HUDEP-2 (cell line): ENCODE measurements at regions not wholly inside any gene's neighbourhood (a gene's known extent, or its start where the extent isn't known, plus 50 kb on each side); places are given as distances from the start of the nearest gene placed in this dataset.

Experiments used
- DNase-seq, 76 experiments: peaks; one replicate each; lab custom pipeline; 2025; ENCODE audit not compliant: unreplicated experiment in 76 of 76; lab: John Stamatoyannopoulos, UW

GRCh38 chr11:111044751-111045406 is 200.6 kb upstream of the POU2AF2 start:
- DNase-seq, result no peak

DNA sequence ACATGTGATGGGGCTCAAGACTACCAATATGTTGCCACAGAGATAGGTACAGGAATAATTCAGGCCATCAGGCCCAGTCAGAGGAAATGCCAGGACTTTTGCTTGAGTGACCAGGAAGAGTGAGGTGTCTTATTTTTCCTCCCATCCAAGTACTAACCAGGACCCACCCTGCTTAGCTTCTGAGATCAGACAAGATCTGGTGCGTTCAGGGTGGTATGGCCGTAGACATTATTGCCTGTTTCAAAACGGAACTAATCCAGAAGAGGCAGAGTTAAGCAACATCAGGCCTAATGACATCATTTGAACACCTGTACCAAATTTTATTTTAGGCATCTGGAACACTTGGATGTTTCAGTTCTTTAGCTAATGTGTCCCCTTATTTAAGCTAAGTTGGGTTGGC is 205.5 kb upstream of the POU2AF2 start:
- DNase-seq, result no peak

DNA sequence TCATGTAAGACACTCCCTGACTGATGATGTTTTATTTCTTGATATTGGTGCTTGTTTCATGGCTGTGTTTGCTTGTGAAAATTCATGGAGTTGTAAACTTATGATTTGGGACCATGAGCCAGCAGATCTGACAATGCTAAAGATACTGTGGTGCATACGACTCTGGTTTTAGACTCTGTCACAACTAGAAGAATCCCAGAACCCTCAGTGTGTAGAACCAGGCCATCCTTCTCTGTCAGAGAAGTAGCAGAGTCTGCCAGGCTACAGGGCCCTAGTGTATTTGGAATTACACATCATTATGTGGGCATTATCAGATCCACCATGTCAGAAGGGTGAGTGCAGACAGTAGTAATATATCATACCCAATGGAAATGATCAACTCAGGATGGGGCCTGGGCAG is 209.8 kb upstream of the POU2AF2 start:
- no peak for DNase-seq

DNA sequence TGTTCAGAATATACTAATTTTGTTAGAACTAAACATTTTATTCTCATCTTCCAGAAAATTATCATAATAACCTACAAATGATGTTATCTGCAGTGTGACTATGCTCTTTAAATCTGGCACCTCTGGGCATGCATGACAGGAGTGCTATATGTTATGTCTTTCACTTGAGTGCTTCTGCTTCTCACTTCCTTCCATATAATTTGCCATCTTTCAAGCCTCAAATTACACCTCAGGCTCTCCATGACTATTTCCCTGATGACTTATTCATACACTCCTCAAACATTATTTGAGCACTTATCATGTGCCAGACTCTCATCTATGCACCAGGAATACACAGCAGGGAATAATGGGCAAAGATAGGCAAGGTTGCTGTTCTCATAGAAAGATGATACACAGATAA is 219.3 kb upstream of the POU2AF2 start:
- no peak for DNase-seq

- no peak for DNase-seq
Measured at GRCh38 chr11:111021131-111021530, 224.4 kb upstream of the POU2AF2 start.

- no peak for DNase-seq
Measured at GRCh38 chr11:111019871-111020670, 225.5 kb upstream of the POU2AF2 start.

- DNase-seq, result no peak
Measured at GRCh38 chr11:111019451-111019850, 226.1 kb upstream of the POU2AF2 start.

DNA sequence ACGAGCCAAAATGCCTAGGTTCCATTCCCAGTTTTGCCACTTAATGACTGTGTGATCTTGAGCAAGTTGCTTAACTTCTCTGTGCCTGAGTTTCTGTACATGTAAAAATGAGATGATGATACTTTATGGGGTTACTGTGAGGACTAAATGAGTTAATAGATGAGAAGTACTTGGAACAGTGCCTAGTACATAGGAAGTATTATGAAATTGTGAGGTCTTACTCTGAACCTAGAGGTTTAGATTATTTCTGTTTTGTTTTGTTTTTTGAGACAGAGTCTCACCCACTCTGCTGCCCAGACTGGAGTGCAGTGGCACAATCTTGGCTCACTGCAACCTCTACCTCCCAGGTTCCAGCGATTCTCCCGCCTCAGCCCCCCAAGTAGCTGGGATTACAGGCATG is 227.0 kb upstream of the POU2AF2 start:
- no peak for DNase-seq

DNA sequence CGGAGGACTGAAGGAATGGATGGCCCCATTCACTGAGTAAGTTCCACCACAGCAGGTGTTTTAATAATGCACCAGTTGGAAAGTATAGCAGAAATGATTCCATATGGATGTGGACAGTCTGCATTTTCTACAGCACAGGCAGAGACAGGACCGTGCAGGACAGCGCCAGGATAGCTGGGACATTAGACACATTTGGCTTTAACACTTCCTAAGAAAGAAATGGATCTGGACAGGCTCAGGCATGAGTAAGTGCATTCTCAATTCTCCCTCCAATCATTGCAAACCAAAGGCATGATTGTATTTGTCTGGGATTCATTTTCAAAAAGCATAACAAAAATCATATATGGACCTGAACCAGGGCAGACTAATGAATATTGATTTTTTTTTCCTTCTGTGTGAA is 233.0 kb upstream of the POU2AF2 start:
- no peak for DNase-seq

DNA sequence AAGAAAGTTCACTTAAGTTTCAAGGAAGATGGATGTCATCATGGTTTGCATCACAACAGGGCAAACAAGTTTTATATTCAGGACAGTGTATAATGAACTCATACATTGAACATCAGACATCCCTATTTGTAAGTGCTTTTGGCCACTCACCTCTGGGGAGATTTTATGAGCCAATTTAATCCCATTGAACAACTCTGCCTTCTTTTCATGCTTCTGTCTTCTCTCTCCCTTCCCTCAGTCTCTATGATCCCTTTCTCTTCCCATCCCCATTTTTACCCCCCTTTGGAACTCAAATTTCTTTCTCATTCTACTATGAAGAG is 234.3 kb upstream of the POU2AF2 start:
- DNase-seq, result no peak

DNA sequence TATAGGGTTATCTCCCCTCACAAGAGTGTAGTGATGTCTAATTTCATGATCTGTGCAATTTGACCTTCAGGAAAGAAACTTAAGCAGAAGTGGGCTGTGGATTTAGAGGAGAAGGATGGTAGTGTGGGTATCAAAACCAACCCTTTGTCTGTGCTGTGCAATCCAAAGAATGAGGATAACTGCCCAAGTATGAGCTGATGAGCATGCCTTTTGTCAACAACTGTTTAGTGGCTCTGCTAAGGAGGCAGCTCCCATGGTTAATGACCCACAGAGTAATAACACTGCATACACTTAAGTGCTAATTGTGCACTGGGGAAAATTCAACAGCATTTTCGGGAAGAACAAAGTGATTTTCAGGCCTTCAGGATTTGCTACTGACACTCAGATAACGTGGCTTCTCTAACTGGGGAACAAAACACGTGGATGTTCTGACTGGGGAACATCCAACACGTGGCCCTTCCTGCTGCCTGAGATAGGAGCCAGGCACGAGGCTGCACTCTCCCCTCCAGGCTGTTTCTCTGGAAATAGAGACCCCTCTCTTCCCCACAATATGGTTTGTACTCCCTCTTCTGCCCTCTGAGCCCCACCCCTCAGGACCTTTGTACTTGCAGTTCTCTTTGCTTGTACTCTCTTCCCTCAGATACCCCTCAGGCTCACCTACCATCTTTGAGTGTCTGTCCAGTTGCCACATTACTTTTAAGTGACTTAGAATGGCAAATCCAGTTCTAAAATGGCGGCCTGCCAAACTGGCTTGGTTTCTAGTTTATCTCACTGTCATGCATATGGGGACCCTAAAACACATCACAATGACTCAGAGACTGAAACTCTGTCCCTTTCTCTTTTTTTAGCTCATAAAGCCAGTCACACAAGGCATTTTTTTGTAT is 234.9 kb upstream of the POU2AF2 start:
- no peak for DNase-seq

DNA sequence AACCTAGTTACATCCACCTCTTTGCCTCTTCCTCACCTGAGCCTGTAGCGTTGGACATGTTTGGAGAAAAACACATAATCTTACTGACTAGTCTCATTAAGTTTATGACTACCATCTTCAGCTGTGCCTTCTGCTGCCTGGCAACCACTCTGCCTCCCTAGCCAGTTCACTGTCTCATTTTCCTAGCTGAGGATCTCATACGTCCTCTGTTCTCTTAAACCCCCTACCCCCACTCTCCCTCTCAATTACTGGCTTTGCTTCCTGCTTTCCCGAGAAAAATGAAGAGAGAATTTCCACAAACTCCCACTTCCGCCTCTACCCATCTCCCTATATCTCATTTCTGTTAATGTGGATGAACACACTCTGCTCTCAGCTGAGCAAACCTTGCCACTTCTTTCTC is 239.3 kb upstream of the POU2AF2 start:
- no peak for DNase-seq

DNA sequence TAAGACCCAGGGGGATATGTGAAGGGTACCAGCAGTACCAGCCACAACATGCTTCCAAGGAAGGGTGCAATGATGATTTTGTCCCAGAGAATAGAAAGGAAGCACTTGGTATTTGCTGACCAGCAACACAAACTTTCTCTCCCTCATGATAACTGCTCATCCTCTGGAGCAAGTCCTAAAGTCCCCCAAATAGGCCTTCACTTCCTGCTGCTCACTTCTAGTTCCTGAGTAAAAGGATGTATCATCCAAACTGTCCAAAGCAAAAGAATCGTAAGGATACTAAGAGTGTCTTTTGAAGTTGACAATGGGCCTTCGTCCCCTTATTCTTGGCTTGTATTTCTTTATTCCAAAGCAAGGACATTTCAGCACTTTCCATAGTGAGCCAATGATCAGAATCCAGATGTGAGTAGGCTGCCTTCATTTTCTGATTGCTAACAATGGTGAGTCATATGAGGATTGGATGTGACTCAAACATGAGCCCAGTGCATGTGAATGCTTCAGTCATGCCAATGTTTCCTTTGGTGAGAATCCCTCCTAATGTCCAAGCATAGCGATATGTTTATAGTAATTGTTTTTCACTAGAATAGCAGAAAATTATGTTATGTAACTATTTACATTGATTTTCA is 243.4 kb upstream of the POU2AF2 start:
- DNase-seq, result no peak

- no peak for DNase-seq
Measured at GRCh38 chr11:111001081-111001430, 244.5 kb upstream of the POU2AF2 start.

DNA sequence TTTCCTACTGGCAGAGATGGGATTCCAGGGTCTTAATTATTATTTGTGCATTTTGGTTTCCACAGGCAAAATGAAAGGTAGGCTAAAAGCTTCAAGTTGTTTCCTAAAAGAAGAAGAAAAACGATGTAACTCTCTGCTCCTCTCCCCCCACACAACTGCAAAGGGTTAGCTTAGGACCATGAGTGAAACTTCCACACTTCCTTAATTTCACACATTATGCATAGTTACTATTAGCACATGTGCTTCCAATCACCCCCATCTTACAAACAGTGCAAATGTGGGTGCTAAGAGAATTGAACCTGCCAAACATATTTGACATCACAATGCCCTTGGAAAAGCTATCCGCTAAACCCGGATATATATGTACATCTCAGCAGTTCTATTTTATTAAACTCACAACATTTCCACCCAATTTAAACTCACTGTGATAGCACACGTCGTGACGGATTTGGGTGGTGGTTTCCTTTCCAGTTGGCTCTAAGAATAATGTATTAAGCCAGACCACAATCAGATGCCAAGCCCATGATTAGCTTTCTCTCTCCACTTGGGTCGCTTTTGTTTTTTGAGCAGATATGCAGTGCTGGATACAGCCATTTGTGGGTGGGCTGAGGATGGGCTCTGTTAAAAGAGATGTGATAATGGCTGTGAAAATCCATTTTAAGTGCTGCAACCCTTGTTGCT is 245.0 kb upstream of the POU2AF2 start:
- no peak for DNase-seq

- no peak for DNase-seq
Measured at GRCh38 chr11:110992481-110992880, 253.0 kb upstream of the POU2AF2 start.

DNA sequence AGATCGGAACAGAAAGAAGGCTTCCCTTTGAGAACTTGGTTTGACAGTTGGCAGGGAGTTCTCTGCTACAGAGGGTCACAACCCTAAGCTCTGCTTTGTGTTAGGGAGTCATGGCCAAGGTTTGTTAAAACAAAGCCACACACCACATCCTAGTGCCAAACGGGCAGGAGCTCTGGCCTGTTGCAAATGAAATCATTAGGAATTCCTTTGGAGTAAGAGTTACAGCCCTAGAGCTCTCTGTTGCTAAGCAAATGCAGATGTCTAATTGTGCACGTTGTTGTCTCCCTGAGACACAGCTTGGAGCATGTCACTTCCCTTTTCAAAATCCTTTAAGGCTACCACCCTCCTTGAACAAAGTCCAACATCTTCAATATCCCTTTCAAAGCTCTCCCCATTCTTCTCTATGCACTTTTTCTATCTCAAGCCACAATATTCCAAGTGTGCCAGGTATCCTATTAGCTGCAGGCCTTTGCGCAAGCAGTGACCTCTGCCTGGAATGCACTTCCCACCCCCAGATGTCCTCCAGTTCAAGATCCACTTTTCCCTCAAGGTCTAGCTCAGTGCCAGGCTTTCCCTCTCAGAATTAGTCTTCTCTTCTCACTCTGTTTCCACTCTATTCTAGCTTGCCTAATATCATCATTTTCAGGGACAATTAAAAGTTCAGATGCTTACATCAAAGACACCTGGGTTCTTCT is 253.7 kb upstream of the POU2AF2 start:
- no peak for DNase-seq

DNA sequence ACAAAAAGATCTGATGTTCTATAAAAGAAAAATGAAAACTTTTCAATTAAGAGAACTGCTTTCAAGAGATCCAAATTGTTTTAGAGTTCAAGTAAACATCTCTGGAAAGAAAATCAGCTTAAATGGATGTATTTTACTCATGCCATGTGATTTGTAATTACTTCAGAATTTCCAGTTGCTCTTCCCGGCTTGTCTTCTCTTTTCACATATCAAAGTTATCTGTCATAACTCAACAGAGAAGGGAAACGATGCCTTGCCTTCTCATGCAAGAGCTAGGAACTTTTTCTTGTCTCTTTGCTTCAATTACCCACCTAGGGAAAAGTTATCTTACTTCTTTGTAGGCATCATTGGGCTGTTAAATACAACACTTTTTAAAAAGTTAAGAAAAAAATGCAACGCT is 255.2 kb upstream of the POU2AF2 start:
- no peak for DNase-seq

DNA sequence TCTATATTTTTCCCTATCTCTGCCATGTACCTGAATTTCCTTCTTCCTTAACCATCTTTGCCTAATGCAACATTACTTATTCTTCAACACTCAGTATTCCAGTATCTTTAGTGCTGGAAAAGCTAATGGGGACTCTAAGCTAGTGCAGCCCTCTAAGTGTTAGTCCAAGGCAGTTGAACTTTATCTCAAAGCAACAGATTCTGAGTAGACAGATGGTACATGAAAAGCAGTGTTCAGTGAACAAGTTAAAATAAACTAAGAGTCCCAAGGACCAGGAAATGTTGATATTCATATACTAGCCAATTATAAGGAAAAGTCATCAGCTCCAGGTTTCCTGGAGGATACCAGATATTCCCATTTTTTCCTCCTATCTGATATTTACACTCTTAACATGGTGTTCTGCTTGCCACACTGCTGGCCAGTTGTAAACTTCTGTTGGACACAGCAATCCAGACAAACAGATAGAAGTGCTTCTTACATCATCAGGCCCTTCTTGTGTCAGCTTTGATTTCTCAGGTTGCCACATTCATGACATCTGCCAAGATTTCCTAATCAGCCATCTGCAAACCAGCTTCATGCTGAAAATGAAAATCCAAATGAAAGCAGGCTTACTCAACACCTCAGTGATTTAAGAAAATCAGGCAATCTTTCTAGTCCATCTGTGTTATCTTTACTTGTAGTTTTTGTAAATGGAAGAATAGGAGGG is 255.9 kb upstream of the POU2AF2 start:
- DNase-seq, result no peak

DNA sequence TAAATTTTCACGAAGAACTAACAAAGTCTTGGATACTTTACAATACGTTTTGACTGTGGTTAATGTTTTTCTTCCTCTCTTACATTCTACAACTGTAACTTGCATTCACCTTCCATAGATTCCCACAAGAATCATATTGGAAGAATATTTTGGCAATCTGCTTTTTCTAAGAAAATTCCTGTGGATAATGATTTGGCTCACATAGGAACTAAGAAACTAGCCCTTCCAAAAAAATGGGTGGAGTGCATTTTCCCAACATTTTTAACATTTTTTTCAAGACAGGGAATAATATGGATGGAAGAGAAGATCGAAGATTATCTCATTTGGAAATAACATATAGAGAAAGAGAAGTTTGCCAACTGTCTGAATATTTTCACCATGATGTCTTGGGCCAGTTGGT is 256.9 kb upstream of the POU2AF2 start:
- DNase-seq, result no peak
